Esophagus squamous epithelium (tissue), 4 donors: ENCODE measurements at regions not wholly inside any gene's neighbourhood (a gene's known extent, or its start where the extent isn't known, plus 50 kb on each side); places are given as distances from the start of the nearest gene placed in this dataset.

Source experiments
- CTCF ChIP-seq, 6 experiments: fragments of 450-650 bp in 4 of 6; fragments of 200-600 bp in 2 of 6; sonication (generic) in 2 of 6; IDR thresholded peaks; one replicate each; pipeline ENCODE4 v1.5.1; 2016 to 2019; ENCODE audit warnings: antibody characterized with exemption in 6 of 6, mild to moderate bottlenecking in 4 of 6, moderate library complexity in 4 of 6
- POLR2A ChIP-seq, 4 donors: fragments of 450-650 bp; IDR thresholded peaks; one replicate each; pipeline ENCODE4 v1.6.1; 2017; ENCODE audit warnings: antibody characterized with exemption in 4 of 4, mild to moderate bottlenecking in 4 of 4, moderate library complexity in 3 of 4

DNA sequence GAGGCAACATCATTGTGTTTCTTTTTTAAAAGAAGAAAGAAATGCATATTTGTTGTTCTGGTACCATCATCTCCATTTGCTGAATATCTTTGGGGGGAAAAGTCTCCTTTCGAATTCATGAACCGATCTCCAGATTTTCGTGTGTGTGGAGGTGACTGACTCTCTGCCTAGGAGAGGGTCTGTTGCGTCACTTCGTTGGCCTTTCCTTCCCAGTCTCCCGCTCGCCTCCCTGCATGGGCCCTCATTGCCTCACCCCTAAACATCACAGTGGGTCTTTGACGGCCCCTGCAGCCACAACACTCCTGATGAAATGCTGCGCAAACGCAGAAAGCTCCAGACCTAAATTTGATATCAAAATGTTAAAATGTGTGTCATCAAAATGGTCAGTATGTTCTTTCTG lies 103.2 kb upstream of the RALGPS2 start:
- TF ChIP-seq POLR2A (IDR thresholded peaks at IDR 0.05) (no peak), CTCF (IDR thresholded peaks at IDR 0.05) (no peak)
